Epithelial cell of proximal tubule (primary cell): ENCODE measurements at regions not wholly inside any gene's neighbourhood (a gene's known extent, or its start where the extent isn't known, plus 50 kb on each side); places are given as distances from the start of the nearest gene placed in this dataset.

ENCODE experiments used
- DNase-seq: peaks from one replicate; pipeline ENCODE4 v3.0.0-alpha.2; 2011; ENCODE audit warnings: low read depth
- H3K4me3 ChIP-seq: 2 replicates; pipeline ENCODE4 v1.5.1; 2011; ENCODE audit warnings: low read depth, mild to moderate bottlenecking, low read length
- CTCF ChIP-seq: conservative IDR thresholded peaks from 2 replicates; pipeline ENCODE4 v1.5.1; 2012; ENCODE audit warnings: low read depth, mild to moderate bottlenecking, low read length

DNA sequence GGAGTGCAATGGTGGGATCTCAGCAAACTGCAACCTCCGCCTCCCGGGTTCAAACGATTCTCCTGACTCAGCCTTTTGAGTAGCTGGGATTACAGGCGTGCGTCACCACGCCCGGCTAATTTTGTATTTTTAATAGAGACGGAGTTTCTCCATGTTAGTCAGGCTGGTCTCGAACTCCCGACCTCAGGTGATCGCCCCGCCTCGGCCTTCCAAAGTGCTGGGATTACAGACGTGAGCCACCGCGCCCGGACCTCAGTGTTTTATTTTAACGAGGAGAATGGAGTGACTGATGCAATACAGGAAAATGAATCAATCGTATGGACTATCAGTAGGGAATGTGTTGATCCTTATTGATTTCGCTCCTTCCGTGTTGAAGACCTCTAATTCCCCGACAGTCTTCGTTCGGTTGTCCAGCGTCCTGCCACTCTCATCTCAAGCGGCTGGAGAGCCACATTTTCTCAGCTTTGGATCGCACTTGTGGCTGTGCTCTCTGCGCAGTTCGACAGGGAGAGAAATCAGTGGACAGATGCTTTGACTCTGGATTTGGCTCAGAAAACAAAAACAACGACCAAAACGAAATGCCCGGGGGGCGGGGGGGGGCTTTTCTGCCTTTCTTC is 166.2 kb downstream of the TRIM27 start:
- DNase-seq, result no peak
- TF ChIP-seq CTCF, result no peak
- H3K4me3 ChIP-seq, result peak overlapping the region; percentile 47

GRCh38 chr6:28758046-28758817 is 165.6 kb downstream of the TRIM27 start:
- no peak for TF ChIP-seq CTCF
- H3K4me3 ChIP-seq, result peak overlapping the region; percentile 47
- no peak for DNase-seq

GRCh38 chr6:28758818-28759235 is 165.0 kb downstream of the TRIM27 start:
- no peak for DNase-seq
- no peak overlapping the region for H3K4me3 ChIP-seq
- TF ChIP-seq CTCF, result no peak

DNA sequence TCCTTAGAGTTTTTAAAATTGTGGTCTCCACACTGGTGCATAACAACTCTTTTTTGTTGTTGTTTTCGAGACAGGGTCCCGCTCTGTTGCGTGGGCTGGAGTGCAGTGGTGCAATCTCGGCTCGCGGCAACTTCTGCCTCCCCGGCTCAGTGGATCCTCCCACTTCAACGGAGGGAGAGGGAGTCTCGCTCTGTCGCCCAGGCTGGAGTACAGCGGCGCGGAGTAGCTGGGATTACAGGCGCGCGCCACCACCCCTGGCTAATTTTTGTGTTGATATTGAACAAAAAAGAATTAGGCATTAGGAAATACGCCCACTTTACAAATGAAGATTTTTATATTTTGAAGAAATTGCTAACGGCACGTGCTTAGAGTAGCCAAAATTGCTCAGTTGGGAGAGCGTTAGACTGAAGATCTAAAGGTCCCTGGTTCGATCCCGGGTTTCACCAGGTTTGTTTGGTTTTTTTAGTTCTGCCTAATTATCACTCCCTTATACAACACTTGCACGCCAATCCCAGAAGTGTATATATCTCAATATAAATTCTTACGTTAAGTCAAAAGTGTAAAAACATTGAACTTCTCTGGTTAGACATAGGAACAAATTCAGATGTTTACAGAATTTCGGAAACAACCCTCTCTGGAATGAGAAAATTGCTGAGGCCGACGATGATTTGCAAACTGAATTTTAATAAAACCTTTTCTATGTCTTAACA is 159.6 kb downstream of the TRIM27 start:
- TF ChIP-seq CTCF, result no peak
- no peak overlapping the region for H3K4me3 ChIP-seq
- DNase-seq, result no peak

DNA sequence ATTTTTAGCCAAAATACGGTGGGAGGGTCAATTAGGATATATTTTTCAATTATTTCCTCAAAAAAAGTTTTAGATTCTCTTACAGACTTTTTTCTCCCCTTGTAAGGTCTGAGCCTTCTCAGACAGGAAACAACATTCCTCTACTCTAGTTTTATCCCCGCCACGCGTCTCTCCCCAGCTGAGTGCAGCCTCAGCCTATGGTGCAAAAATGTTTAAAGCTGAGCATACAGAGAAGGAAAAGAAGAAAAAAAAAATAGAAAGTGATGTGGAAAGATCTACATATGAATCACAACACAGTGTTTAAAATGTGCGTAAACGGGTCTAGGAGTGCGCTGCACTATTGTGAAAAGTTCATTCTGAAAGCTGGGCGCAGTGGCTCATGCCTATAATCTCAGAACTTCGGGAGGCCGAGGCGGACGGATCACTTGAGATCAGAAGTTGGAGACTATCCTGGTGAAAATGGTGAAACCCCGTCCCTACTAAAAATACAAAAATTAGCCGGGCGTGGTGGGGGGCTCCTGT is 159.0 kb downstream of the TRIM27 start:
- no peak for TF ChIP-seq CTCF

DNA sequence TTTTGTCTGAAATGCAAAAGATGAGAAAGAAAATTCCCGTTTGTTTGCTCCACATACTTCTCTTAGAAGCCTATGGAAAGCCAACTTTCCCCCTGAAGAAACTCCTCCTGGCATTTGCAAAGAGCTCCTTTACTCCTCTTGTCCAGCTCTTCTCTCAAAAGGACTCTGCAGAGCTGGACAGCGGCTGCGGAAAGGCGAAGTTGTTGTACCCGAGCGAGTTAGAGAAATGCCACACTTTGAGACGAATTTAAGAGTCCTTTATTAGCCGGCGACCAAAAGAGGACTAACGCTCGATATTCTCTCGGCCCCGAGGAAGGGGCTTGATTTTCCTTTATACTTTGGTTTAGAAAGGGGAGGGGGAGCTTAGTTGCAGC is 157.8 kb downstream of the TRIM27 start:
- no peak overlapping the region for H3K4me3 ChIP-seq
- no peak for DNase-seq
- no peak for TF ChIP-seq CTCF

More for the DNA sequence above, 159.0 kb downstream of the TRIM27 start:
- DNase-seq, result no peak
- no peak overlapping the region for H3K4me3 ChIP-seq
